Effector memory CD8-positive, alpha-beta T cell (primary cell): ENCODE measurements at regions not wholly inside any gene's neighbourhood (a gene's known extent, or its start where the extent isn't known, plus 50 kb on each side); places are given as distances from the start of the nearest gene placed in this dataset.
A peak's percentile ranks its signal among the peaks of the same experiment; 100 is the strongest.

Experiments used
- ATAC-seq: fragments of 150-1000 bp; cut with Tn5 transposase; replicated peaks from 2 replicates; pipeline ENCODE4 v1.10.0; 2021; ENCODE audit warnings: mild to moderate bottlenecking, moderate library complexity
- DNase-seq, 3 experiments: peaks; one replicate each; pipeline ENCODE4 v3.0.0; 2021
- H3K27ac Mint-ChIP-seq, 2 donors: one replicate each; pipeline ENCODE4 v1.8.0; 2022; ENCODE audit warnings: mild to moderate bottlenecking in 2 of 2, mixed read lengths in 2 of 2, moderate library complexity in 2 of 2
- H3K27me3 Mint-ChIP-seq, 2 donors: one replicate each; pipeline ENCODE4 v1.8.0; 2022; ENCODE audit warnings: mixed read lengths in 2 of 2
- H3K36me3 Mint-ChIP-seq: one replicate; pipeline ENCODE4 v1.8.0; 2022; ENCODE audit warnings: mild to moderate bottlenecking, moderate library complexity, mixed read lengths; ENCODE audit not compliant: insufficient read depth
- H3K4me1 Mint-ChIP-seq, 2 donors: one replicate each; pipeline ENCODE4 v1.8.0; 2022; ENCODE audit warnings: low read depth in 2 of 2, mixed read lengths in 2 of 2
- H3K4me3 Mint-ChIP-seq, 2 donors: one replicate each; pipeline ENCODE4 v1.8.0; 2022; ENCODE audit warnings: mild to moderate bottlenecking in 2 of 2, mixed read lengths in 2 of 2, moderate library complexity in 2 of 2
- H3K9me3 Mint-ChIP-seq, 2 donors: one replicate each; pipeline ENCODE4 v1.8.0; 2022; ENCODE audit warnings: mixed read lengths in 2 of 2

GRCh38 chr5:160479220-160479619 is 57.6 kb downstream of the PTTG1 start:
- Mint-ChIP-seq H3K36me3 (peaks cover 3% of the 10 kb centered on the region), H3K4me1 (peaks cover 28 to 50% of the 10 kb centered on the region in 2 donors), H3K4me3 (peak overlapping the region in 1 of 2 donors; percentile 13), H3K27ac (peak overlapping the region; percentile 21 to 99), H3K9me3 (no peaks in the 10 kb centered on the region), H3K27me3 (no peaks in the 10 kb centered on the region)
- DNase-seq: no peak
- no peak for ATAC-seq

GRCh38 chr5:160479926-160480325 is 58.3 kb downstream of the PTTG1 start:
- peak overlapping the region in 1 of 2 donors; percentile 13 for H3K4me3 Mint-ChIP-seq
- no peak for ATAC-seq
- no peaks in the 10 kb centered on the region for H3K27me3 Mint-ChIP-seq

GRCh38 chr5:160480652-160481051 is 59.0 kb downstream of the PTTG1 start:
- no peak overlapping the region for H3K4me3 Mint-ChIP-seq
- H3K9me3 Mint-ChIP-seq: no peaks in the 10 kb centered on the region
- no peaks in the 10 kb centered on the region for H3K36me3 Mint-ChIP-seq
- peak overlapping the region; percentile 15 to 99 for H3K27ac Mint-ChIP-seq
- ATAC-seq (no peak), DNase-seq (no peak)
- no peaks in the 10 kb centered on the region for H3K27me3 Mint-ChIP-seq
- H3K4me1 Mint-ChIP-seq: peaks cover 37 to 51% of the 10 kb centered on the region in 2 donors

More at GRCh38 chr5:160479926-160480325, 58.3 kb downstream of the PTTG1 start:
- no peak for DNase-seq
- H3K9me3 Mint-ChIP-seq: no peaks in the 10 kb centered on the region
- H3K36me3 Mint-ChIP-seq: peaks cover 3% of the 10 kb centered on the region
- H3K27ac Mint-ChIP-seq: peak overlapping the region; percentile 21 to 99
- H3K4me1 Mint-ChIP-seq: peaks cover 32 to 51% of the 10 kb centered on the region in 2 donors

GRCh38 chr5:160484678-160485077 is 63.0 kb downstream of the PTTG1 start:
- peak overlapping the region; percentile 84 to 88 for H3K27ac Mint-ChIP-seq
- no peaks in the 10 kb centered on the region for H3K27me3 Mint-ChIP-seq
- no peaks in the 10 kb centered on the region for H3K36me3 Mint-ChIP-seq
- peak overlapping the region; percentile 23 to 63 for H3K4me3 Mint-ChIP-seq
- no peak for ATAC-seq
- no peak for DNase-seq
- peaks cover 36 to 42% of the 10 kb centered on the region in 2 donors for H3K4me1 Mint-ChIP-seq
- H3K9me3 Mint-ChIP-seq: no peaks in the 10 kb centered on the region

GRCh38 chr5:160485364-160485969 is 63.8 kb downstream of the PTTG1 start:
- Mint-ChIP-seq H3K4me3 (peak overlapping the region; percentile 49 to 63), H3K36me3 (no peaks in the 10 kb centered on the region), H3K27ac (peak overlapping the region; percentile 84 to 88), H3K9me3 (no peaks in the 10 kb centered on the region), H3K27me3 (no peaks in the 10 kb centered on the region), H3K4me1 (peaks cover 32 to 38% of the 10 kb centered on the region in 2 donors)
- ATAC-seq: no peak
- DNase-seq: no peak

GRCh38 chr5:160486573-160486972 is 64.9 kb downstream of the PTTG1 start:
- H3K9me3 Mint-ChIP-seq: no peaks in the 10 kb centered on the region

GRCh38 chr5:160488394-160489325 is 67.0 kb downstream of the PTTG1 start:
- peaks cover 29 to 36% of the 10 kb centered on the region in 2 donors for H3K4me1 Mint-ChIP-seq
- H3K36me3 Mint-ChIP-seq: no peaks in the 10 kb centered on the region
- ATAC-seq: no peak
- H3K9me3 Mint-ChIP-seq: no peaks in the 10 kb centered on the region
- peak overlapping the region in 1 of 2 donors; percentile 84 for H3K27ac Mint-ChIP-seq
- no peak overlapping the region for H3K4me3 Mint-ChIP-seq
- no peaks in the 10 kb centered on the region for H3K27me3 Mint-ChIP-seq
- DNase-seq: no peak

More at GRCh38 chr5:160486573-160486972, 64.9 kb downstream of the PTTG1 start:
- Mint-ChIP-seq H3K4me3 (peak overlapping the region; percentile 49 to 63), H3K27me3 (no peaks in the 10 kb centered on the region), H3K36me3 (no peaks in the 10 kb centered on the region), H3K27ac (peak overlapping the region; percentile 84 to 88), H3K4me1 (peaks cover 32 to 38% of the 10 kb centered on the region in 2 donors)
- ATAC-seq: peak; percentile 97
- DNase-seq: peak in 1 of 3 experiments; percentile 34

GRCh38 chr5:160491438-160491837 is 69.8 kb downstream of the PTTG1 start:
- H3K4me1 Mint-ChIP-seq: peaks cover 10 to 19% of the 10 kb centered on the region in 2 donors
- no peak for DNase-seq
- H3K36me3 Mint-ChIP-seq: no peaks in the 10 kb centered on the region
- H3K27ac Mint-ChIP-seq: peak overlapping the region in 1 of 2 donors; percentile 5
- no peak for ATAC-seq
- H3K27me3 Mint-ChIP-seq: no peaks in the 10 kb centered on the region
- no peak overlapping the region for H3K4me3 Mint-ChIP-seq
- H3K9me3 Mint-ChIP-seq: no peaks in the 10 kb centered on the region

- no peaks in the 10 kb centered on the region for H3K9me3 Mint-ChIP-seq
- DNase-seq (no peak), ATAC-seq (no peak)
- H3K27ac Mint-ChIP-seq: peak overlapping the region in 1 of 2 donors; percentile 10
- no peaks in the 10 kb centered on the region for H3K36me3 Mint-ChIP-seq
- H3K4me1 Mint-ChIP-seq: peaks cover 0 to 8% of the 10 kb centered on the region in 2 donors
- H3K27me3 Mint-ChIP-seq: no peaks in the 10 kb centered on the region
- no peak overlapping the region for H3K4me3 Mint-ChIP-seq
These were observed 70.9 kb downstream of the PTTG1 start for GRCh38 chr5:160492565-160492964.

- H3K36me3 Mint-ChIP-seq: no peaks in the 10 kb centered on the region
- H3K27ac Mint-ChIP-seq: no peak overlapping the region
- no peak for DNase-seq
- peaks cover 0 to 5% of the 10 kb centered on the region in 2 donors for H3K4me1 Mint-ChIP-seq
- no peak for ATAC-seq
- no peaks in the 10 kb centered on the region for H3K9me3 Mint-ChIP-seq
- no peak overlapping the region for H3K4me3 Mint-ChIP-seq
- no peaks in the 10 kb centered on the region for H3K27me3 Mint-ChIP-seq
These were observed 72.2 kb downstream of the PTTG1 start for GRCh38 chr5:160493806-160494338.

GRCh38 chr5:160494451-160494850 is 72.8 kb downstream of the PTTG1 start:
- no peak overlapping the region for H3K27ac Mint-ChIP-seq
- peaks cover 0 to 5% of the 10 kb centered on the region in 2 donors for H3K4me1 Mint-ChIP-seq
- DNase-seq (no peak), ATAC-seq (no peak)
- no peaks in the 10 kb centered on the region for H3K36me3 Mint-ChIP-seq
- no peaks in the 10 kb centered on the region for H3K27me3 Mint-ChIP-seq
- H3K9me3 Mint-ChIP-seq: no peaks in the 10 kb centered on the region
- H3K4me3 Mint-ChIP-seq: no peak overlapping the region

GRCh38 chr5:160496334-160496733 is 74.7 kb downstream of the PTTG1 start:
- ATAC-seq: no peak

GRCh38 chr5:160496784-160497183 is 75.1 kb downstream of the PTTG1 start:
- ATAC-seq: no peak

More at GRCh38 chr5:160496334-160496733, 74.7 kb downstream of the PTTG1 start:
- Mint-ChIP-seq H3K9me3 (no peaks in the 10 kb centered on the region), H3K36me3 (no peaks in the 10 kb centered on the region), H3K27ac (no peak overlapping the region), H3K4me3 (no peak overlapping the region), H3K4me1 (peaks cover 0 to 5% of the 10 kb centered on the region in 2 donors), H3K27me3 (no peaks in the 10 kb centered on the region)
- DNase-seq: no peak

More at GRCh38 chr5:160496784-160497183, 75.1 kb downstream of the PTTG1 start:
- H3K27me3 Mint-ChIP-seq: no peaks in the 10 kb centered on the region
- H3K4me1 Mint-ChIP-seq: peaks cover 0 to 5% of the 10 kb centered on the region in 2 donors
- H3K36me3 Mint-ChIP-seq: no peaks in the 10 kb centered on the region
- H3K9me3 Mint-ChIP-seq: no peaks in the 10 kb centered on the region
- no peak overlapping the region for H3K4me3 Mint-ChIP-seq
- no peak overlapping the region for H3K27ac Mint-ChIP-seq
- no peak for DNase-seq
